DND-41 (cell line): ENCODE measurements at regions not wholly inside any gene's neighbourhood (a gene's known extent, or its start where the extent isn't known, plus 50 kb on each side); places are given as distances from the start of the nearest gene placed in this dataset.

Source experiments
- EZH2 ChIP-seq: IDR thresholded peaks from 3 replicates; pipeline ENCODE4 v1.6.1; 2012; ENCODE audit warnings: borderline replicate concordance, low read depth, mild to moderate bottlenecking, moderate library complexity, low read length, inconsistent platforms; ENCODE audit not compliant: severe bottlenecking
- TF ChIP-seq, protein P1 (sequence below): IDR thresholded peaks from 2 replicates; pipeline ENCODE4 v1.5.1; 2012; ENCODE audit warnings: borderline replicate concordance, low read length, moderate library complexity, mild to moderate bottlenecking; ENCODE audit not compliant: poor library complexity, severe bottlenecking; ENCODE audit errors: extremely low read depth

DNA sequence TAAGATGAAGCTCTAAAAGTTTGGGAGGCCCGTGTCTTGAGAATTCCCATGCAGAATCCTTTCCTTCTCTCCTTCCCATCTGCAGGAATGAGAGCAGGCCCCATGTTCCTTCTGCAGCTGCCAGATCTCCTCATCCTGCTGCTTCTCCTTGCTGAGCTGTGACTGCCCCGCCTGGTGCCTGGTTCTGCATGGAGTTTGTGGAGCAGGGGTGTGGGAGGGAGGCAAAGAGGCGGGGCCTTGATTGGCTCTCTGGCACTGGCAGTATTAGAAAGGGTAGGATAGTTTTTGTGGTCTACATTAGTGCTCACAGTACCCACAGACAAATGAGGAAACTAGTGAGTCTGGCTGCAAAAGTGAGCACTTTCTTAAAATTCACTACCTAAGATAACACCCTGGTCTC, 91.1 kb upstream of the CLPB start:
- TF ChIP-seq, protein P1, sequence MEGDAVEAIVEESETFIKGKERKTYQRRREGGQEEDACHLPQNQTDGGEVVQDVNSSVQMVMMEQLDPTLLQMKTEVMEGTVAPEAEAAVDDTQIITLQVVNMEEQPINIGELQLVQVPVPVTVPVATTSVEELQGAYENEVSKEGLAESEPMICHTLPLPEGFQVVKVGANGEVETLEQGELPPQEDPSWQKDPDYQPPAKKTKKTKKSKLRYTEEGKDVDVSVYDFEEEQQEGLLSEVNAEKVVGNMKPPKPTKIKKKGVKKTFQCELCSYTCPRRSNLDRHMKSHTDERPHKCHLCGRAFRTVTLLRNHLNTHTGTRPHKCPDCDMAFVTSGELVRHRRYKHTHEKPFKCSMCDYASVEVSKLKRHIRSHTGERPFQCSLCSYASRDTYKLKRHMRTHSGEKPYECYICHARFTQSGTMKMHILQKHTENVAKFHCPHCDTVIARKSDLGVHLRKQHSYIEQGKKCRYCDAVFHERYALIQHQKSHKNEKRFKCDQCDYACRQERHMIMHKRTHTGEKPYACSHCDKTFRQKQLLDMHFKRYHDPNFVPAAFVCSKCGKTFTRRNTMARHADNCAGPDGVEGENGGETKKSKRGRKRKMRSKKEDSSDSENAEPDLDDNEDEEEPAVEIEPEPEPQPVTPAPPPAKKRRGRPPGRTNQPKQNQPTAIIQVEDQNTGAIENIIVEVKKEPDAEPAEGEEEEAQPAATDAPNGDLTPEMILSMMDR = no peak
- TF ChIP-seq EZH2 = no peak
